ENCODE measurements at regions not wholly inside any gene's neighbourhood (a gene's known extent, or its start where the extent isn't known, plus 50 kb on each side); places are given as distances from the start of the nearest gene placed in this dataset.

DNA sequence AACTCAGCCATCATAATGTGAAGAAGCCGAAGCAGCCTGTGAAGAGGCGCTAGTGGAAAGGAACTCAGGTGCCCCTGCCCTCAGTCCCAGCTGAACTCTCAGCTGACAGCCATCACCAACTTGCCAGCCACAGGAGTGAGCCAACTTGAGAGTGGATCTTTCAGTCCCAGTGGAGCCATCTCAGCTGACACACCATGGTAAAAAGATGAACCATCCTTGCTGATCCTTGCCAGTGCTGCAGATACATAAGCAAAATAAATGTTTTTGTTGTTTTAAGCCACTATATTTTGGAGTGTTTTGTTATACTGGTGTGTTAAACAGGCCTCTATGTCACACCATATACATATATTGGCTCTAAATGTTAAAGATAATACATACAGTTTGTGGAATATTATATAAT is 195.8 kb upstream of the SPRED2 start:
- TF ChIP-seq, protein P1, sequence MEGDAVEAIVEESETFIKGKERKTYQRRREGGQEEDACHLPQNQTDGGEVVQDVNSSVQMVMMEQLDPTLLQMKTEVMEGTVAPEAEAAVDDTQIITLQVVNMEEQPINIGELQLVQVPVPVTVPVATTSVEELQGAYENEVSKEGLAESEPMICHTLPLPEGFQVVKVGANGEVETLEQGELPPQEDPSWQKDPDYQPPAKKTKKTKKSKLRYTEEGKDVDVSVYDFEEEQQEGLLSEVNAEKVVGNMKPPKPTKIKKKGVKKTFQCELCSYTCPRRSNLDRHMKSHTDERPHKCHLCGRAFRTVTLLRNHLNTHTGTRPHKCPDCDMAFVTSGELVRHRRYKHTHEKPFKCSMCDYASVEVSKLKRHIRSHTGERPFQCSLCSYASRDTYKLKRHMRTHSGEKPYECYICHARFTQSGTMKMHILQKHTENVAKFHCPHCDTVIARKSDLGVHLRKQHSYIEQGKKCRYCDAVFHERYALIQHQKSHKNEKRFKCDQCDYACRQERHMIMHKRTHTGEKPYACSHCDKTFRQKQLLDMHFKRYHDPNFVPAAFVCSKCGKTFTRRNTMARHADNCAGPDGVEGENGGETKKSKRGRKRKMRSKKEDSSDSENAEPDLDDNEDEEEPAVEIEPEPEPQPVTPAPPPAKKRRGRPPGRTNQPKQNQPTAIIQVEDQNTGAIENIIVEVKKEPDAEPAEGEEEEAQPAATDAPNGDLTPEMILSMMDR (IDR thresholded peaks at IDR 0.05; ENCODE audit: control extremely low read depth in 1 of 3, insufficient read depth in 1 of 3, low read depth in 1 of 3, low read length in 3 of 3) = no peak
- no peak for TF ChIP-seq JUND (IDR thresholded peaks at IDR 0.05; ENCODE audit: low read length)
- TF ChIP-seq BCL11A (IDR thresholded peaks at IDR 0.05; ENCODE audit: low read depth in 2 of 2, low read length in 2 of 2) = no peak
- no peak for TF ChIP-seq JUN (IDR thresholded peaks at IDR 0.05; ENCODE audit: low read depth, low read length)
- TF ChIP-seq, protein P2, sequence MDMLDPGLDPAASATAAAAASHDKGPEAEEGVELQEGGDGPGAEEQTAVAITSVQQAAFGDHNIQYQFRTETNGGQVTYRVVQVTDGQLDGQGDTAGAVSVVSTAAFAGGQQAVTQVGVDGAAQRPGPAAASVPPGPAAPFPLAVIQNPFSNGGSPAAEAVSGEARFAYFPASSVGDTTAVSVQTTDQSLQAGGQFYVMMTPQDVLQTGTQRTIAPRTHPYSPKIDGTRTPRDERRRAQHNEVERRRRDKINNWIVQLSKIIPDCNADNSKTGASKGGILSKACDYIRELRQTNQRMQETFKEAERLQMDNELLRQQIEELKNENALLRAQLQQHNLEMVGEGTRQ (IDR thresholded peaks at IDR 0.05; ENCODE audit: low read length) = no peak
